ENCODE measurements at regions not wholly inside any gene's neighbourhood (a gene's known extent, or its start where the extent isn't known, plus 50 kb on each side); places are given as distances from the start of the nearest gene placed in this dataset.

GRCh38 chrY:7169475-7169874, 257.9 kb upstream of the AMELY start:
- no peak for DNase-seq

GRCh38 chrY:7141477-7141876, 229.9 kb upstream of the AMELY start:
- DNase-seq = no peak
